Adrenal gland (tissue), 5 donors: ENCODE measurements at regions not wholly inside any gene's neighbourhood (a gene's known extent, or its start where the extent isn't known, plus 50 kb on each side); places are given as distances from the start of the nearest gene placed in this dataset.

Experiments
- POLR2A ChIP-seq, 2 donors: fragments of 450-650 bp; IDR thresholded peaks; one replicate each; pipeline ENCODE4 v1.6.1; 2017; ENCODE audit warnings: antibody characterized with exemption in 2 of 2, mild to moderate bottlenecking in 2 of 2, moderate library complexity in 1 of 2
- TF ChIP-seq, protein P1 (sequence below), 6 experiments: fragments of 450-650 bp in 4 of 6; fragments of 200-600 bp in 2 of 6; sonication (generic) in 1 of 6; IDR thresholded peaks; 1 replicate in 5 of 6; 2 replicates in 1 of 6; pipeline versions ENCODE4 v1.5.1 to v1.8.0; 2016 to 2021; ENCODE audit warnings: antibody characterized with exemption in 6 of 6, mild to moderate bottlenecking in 2 of 6, moderate library complexity in 1 of 6
- donor health status: DM: no; HTN: no; CAD: no.

DNA sequence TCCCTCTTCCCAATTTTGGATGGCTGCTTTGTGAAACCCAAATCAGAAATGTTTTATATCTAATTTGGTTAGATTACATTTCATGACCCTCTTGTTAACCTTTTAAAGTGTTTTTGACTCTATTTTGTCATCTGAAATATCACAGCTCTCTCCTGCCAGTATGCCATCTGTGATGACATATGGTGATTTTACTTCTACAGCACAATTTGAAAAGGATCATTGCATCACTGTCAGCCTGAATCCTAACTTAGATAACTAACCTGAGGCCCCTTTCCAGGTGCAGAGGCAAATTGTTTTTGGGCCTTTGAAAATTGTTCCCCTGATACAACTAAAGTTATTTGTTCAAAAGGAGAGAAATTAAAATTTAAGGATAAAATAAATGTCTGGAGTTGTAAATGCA, 1023.4 kb upstream of the LRRTM1 start:
- TF ChIP-seq, protein P1, sequence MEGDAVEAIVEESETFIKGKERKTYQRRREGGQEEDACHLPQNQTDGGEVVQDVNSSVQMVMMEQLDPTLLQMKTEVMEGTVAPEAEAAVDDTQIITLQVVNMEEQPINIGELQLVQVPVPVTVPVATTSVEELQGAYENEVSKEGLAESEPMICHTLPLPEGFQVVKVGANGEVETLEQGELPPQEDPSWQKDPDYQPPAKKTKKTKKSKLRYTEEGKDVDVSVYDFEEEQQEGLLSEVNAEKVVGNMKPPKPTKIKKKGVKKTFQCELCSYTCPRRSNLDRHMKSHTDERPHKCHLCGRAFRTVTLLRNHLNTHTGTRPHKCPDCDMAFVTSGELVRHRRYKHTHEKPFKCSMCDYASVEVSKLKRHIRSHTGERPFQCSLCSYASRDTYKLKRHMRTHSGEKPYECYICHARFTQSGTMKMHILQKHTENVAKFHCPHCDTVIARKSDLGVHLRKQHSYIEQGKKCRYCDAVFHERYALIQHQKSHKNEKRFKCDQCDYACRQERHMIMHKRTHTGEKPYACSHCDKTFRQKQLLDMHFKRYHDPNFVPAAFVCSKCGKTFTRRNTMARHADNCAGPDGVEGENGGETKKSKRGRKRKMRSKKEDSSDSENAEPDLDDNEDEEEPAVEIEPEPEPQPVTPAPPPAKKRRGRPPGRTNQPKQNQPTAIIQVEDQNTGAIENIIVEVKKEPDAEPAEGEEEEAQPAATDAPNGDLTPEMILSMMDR (IDR thresholded peaks at IDR 0.05) = no peak
- TF ChIP-seq POLR2A (IDR thresholded peaks at IDR 0.05) = no peak
